Ishikawa (cell line): ENCODE measurements at regions not wholly inside any gene's neighbourhood (a gene's known extent, or its start where the extent isn't known, plus 50 kb on each side); places are given as distances from the start of the nearest gene placed in this dataset.

ENCODE experiments used
- CEBPB ChIP-seq: IDR thresholded peaks from 2 replicates; pipeline ENCODE4 v1.6.1; 2012
- CREB1 ChIP-seq: IDR thresholded peaks from 2 replicates; pipeline ENCODE4 v1.6.1; 2012; ENCODE audit warnings: low read depth
- EGR1 ChIP-seq: IDR thresholded peaks from 2 replicates; pipeline ENCODE4 v1.6.1; 2012
- EP300 ChIP-seq: IDR thresholded peaks from 2 replicates; pipeline ENCODE4 v1.6.1; 2012; ENCODE audit warnings: borderline replicate concordance
- FOXM1 ChIP-seq: IDR thresholded peaks from 2 replicates; pipeline ENCODE4 v1.6.1; 2012; ENCODE audit warnings: low read depth, borderline replicate concordance
- MAX ChIP-seq: IDR thresholded peaks from 2 replicates; pipeline ENCODE4 v1.6.1; 2012
- NFIC ChIP-seq: IDR thresholded peaks from 2 replicates; pipeline ENCODE4 v1.6.1; 2012
- RAD21 ChIP-seq: IDR thresholded peaks from 2 replicates; pipeline ENCODE4 v1.6.1; 2012; ENCODE audit warnings: low read depth
- REST ChIP-seq: IDR thresholded peaks from 2 replicates; pipeline ENCODE4 v1.6.1; 2012; ENCODE audit warnings: low read depth, mild to moderate bottlenecking
- TAF1 ChIP-seq: IDR thresholded peaks from 2 replicates; pipeline ENCODE4 v1.6.1; 2012; ENCODE audit warnings: low read depth, mild to moderate bottlenecking
- TCF12 ChIP-seq: IDR thresholded peaks from 2 replicates; pipeline ENCODE4 v1.6.1; 2012; ENCODE audit warnings: low read depth
- TEAD4 ChIP-seq: IDR thresholded peaks from 2 replicates; pipeline ENCODE4 v1.6.1; 2012
- USF1 ChIP-seq: IDR thresholded peaks from 2 replicates; pipeline ENCODE4 v1.6.1; 2012
- YY1 ChIP-seq: IDR thresholded peaks from 2 replicates; pipeline ENCODE4 v1.6.1; 2012; ENCODE audit warnings: low read depth
- ZBTB7A ChIP-seq: IDR thresholded peaks from 2 replicates; pipeline ENCODE4 v1.6.1; 2012; ENCODE audit warnings: low read depth

- TF ChIP-seq FOXM1 = no peak
- no peak for TF ChIP-seq TAF1
- TF ChIP-seq CEBPB = no peak
- TF ChIP-seq USF1 = no peak
- no peak for TF ChIP-seq ZBTB7A
- TF ChIP-seq CREB1 = no peak
- TF ChIP-seq RAD21 = no peak
- no peak for TF ChIP-seq YY1
- TF ChIP-seq REST = no peak
- no peak for TF ChIP-seq EGR1
- no peak for TF ChIP-seq TEAD4
- no peak for TF ChIP-seq EP300
- no peak for TF ChIP-seq TCF12
- no peak for TF ChIP-seq NFIC
- TF ChIP-seq MAX = no peak
Observed at GRCh38 chr7:37549076-37549931, 100.6 kb upstream of the ELMO1 start.

- no peak for TF ChIP-seq YY1
- TF ChIP-seq USF1 = no peak
- TF ChIP-seq NFIC = no peak
- no peak for TF ChIP-seq CREB1
- TF ChIP-seq FOXM1 = no peak
- no peak for TF ChIP-seq EGR1
- no peak for TF ChIP-seq TCF12
- no peak for TF ChIP-seq TEAD4
- no peak for TF ChIP-seq RAD21
Observed at GRCh38 chr7:37550426-37550825, 101.8 kb upstream of the ELMO1 start.

GRCh38 chr7:37550872-37551271, 102.2 kb upstream of the ELMO1 start:
- TF ChIP-seq NFIC (no peak), USF1 (no peak), RAD21 (no peak), TEAD4 (no peak), ZBTB7A (no peak), REST (no peak), FOXM1 (no peak), YY1 (no peak), EGR1 (no peak), CREB1 (no peak), TAF1 (no peak), CEBPB (no peak), TCF12 (no peak), MAX (no peak), EP300 (no peak)

GRCh38 chr7:37552030-37552429, 103.4 kb upstream of the ELMO1 start:
- TF ChIP-seq CEBPB (no peak), YY1 (no peak), USF1 (no peak), TAF1 (no peak), RAD21 (no peak), MAX (no peak), EGR1 (no peak), CREB1 (no peak)

- TF ChIP-seq REST = no peak
- TF ChIP-seq RAD21 = no peak
- no peak for TF ChIP-seq TAF1
- TF ChIP-seq TEAD4 = no peak
- no peak for TF ChIP-seq USF1
- no peak for TF ChIP-seq FOXM1
Observed at GRCh38 chr7:37555528-37555927, 106.9 kb upstream of the ELMO1 start.
